Trophoblast cell (in vitro differentiated cells and primary cell): ENCODE measurements at regions not wholly inside any gene's neighbourhood (a gene's known extent, or its start where the extent isn't known, plus 50 kb on each side); places are given as distances from the start of the nearest gene placed in this dataset.

Experiments
- DNase-seq, 2 donors: peaks; one replicate each; pipeline ENCODE4 v3.0.0-alpha.2; 2016
- H2AFZ ChIP-seq: 2 replicates; pipeline ENCODE4 v1.6.1; 2013; ENCODE audit warnings: low read length, moderate library complexity, mild to moderate bottlenecking; ENCODE audit not compliant: insufficient read depth, poor library complexity
- H2AK5ac ChIP-seq: 2 replicates; pipeline ENCODE4 v1.6.1; 2013; ENCODE audit warnings: mild to moderate bottlenecking, low read length
- H2BK120ac ChIP-seq: 2 replicates; pipeline ENCODE4 v1.6.1; 2013; ENCODE audit warnings: low read length, mild to moderate bottlenecking, moderate library complexity; ENCODE audit not compliant: insufficient read depth, poor library complexity
- H2BK12ac ChIP-seq: 2 replicates; pipeline ENCODE4 v1.6.1; 2013; ENCODE audit warnings: mild to moderate bottlenecking, low read length, moderate library complexity
- H2BK5ac ChIP-seq: 2 replicates; pipeline ENCODE4 v1.6.1; 2013; ENCODE audit warnings: low read length, low read depth, moderate library complexity, mild to moderate bottlenecking; ENCODE audit not compliant: poor library complexity
- H3K14ac ChIP-seq: 2 replicates; pipeline ENCODE4 v1.6.1; 2013; ENCODE audit warnings: mild to moderate bottlenecking, low read length
- H3K18ac ChIP-seq: 2 replicates; pipeline ENCODE4 v1.6.1; 2013; ENCODE audit warnings: mild to moderate bottlenecking, low read length
- H3K23ac ChIP-seq: 2 replicates; pipeline ENCODE4 v1.6.1; 2013; ENCODE audit warnings: low read length
- H3K27ac ChIP-seq: 2 replicates; pipeline ENCODE4 v1.5.1; 2013; ENCODE audit warnings: low read depth, mild to moderate bottlenecking, inconsistent platforms, low read length, moderate library complexity
- H3K27me3 ChIP-seq: 2 replicates; pipeline ENCODE4 v1.6.1; 2013; ENCODE audit warnings: inconsistent platforms, mild to moderate bottlenecking, low read length, moderate library complexity; ENCODE audit not compliant: insufficient read depth
- H3K36me3 ChIP-seq, 2 experiments: 1 replicate in 1 of 2; 2 replicates in 1 of 2; pipeline ENCODE4 v1.6.1; 2013; ENCODE audit warnings: low read length in 2 of 2, mild to moderate bottlenecking in 2 of 2, moderate library complexity in 1 of 2; ENCODE audit not compliant: insufficient read depth in 2 of 2, control insufficient read depth in 1 of 2
- H3K4ac ChIP-seq: 2 replicates; pipeline ENCODE4 v1.6.1; 2013; ENCODE audit warnings: low read depth, mild to moderate bottlenecking, low read length, moderate library complexity
- H3K4me1 ChIP-seq, 2 experiments: 1 replicate in 1 of 2; 2 replicates in 1 of 2; pipeline ENCODE4 v1.6.1; 2013; ENCODE audit warnings: low read length in 2 of 2, mild to moderate bottlenecking in 2 of 2, moderate library complexity in 1 of 2; ENCODE audit not compliant: insufficient read depth in 2 of 2, control insufficient read depth in 1 of 2
- H3K4me2 ChIP-seq: 2 replicates; pipeline ENCODE4 v1.6.1; 2013; ENCODE audit warnings: inconsistent platforms, mild to moderate bottlenecking, low read length, moderate library complexity
- H3K4me3 ChIP-seq: 2 replicates; pipeline ENCODE4 v1.5.1; 2013; ENCODE audit warnings: mild to moderate bottlenecking, low read depth, low read length, inconsistent platforms
- H3K79me1 ChIP-seq: one replicate; pipeline ENCODE4 v1.6.1; 2013; ENCODE audit warnings: low read length
- H3K79me2 ChIP-seq: 2 replicates; pipeline ENCODE4 v1.6.1; 2013; ENCODE audit warnings: low read length, mild to moderate bottlenecking; ENCODE audit not compliant: control insufficient read depth, insufficient read depth, poor library complexity
- H3K9ac ChIP-seq: 2 replicates; pipeline ENCODE4 v1.6.1; 2013; ENCODE audit warnings: mild to moderate bottlenecking, low read length
- H3K9me3 ChIP-seq: 2 replicates; pipeline ENCODE4 v1.6.1; 2013; ENCODE audit warnings: low read depth, mild to moderate bottlenecking, control low read depth, inconsistent platforms, low read length; ENCODE audit not compliant: insufficient read depth
- H4K12ac ChIP-seq: 2 replicates; pipeline ENCODE4 v1.6.1; 2013; ENCODE audit warnings: low read depth, mild to moderate bottlenecking, low read length, moderate library complexity
- H4K8ac ChIP-seq: 2 replicates; pipeline ENCODE4 v1.6.1; 2013; ENCODE audit warnings: low read depth, mild to moderate bottlenecking, low read length, moderate library complexity
- H4K91ac ChIP-seq: one replicate; pipeline ENCODE4 v1.6.1; 2013; ENCODE audit warnings: low read depth, mild to moderate bottlenecking, low read length, moderate library complexity
- WGBS: extraction: QIAGEN DNeasy Blood & Tissue Kit; methylation state at CpG from one replicate; pipeline ENCODE4 v1.1.7; 2013; ENCODE audit warnings: missing lambda C conversion rate; ENCODE audit not compliant: insufficient read length, insufficient coverage; ENCODE audit errors: extremely low coverage; 5-methylcytosine and 5-hydroxymethylcytosine counted together

DNA sequence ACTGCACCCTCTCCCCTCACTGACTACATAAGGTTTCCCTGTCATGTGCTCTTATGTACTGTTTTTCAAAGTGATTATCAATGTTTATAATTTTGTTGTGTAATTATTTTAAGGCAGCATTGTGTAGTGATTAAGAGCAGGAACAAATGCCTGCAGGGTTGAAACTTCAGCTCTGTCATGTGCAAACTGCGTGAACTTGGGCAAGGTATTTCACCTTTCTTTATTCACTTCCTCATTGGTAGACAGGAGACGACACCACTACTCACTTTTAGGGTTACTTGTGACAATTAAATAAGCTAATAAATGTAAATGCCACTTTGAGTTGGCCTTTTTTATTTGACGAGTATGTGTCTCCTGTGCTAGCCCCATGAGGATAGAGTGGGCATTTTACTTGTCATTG is 86.5 kb upstream of the E2F8 start:
- WGBS, result no CpG with 5 or more reads among the region's 3 CpGs
- H2BK5ac ChIP-seq, result no peak overlapping the region
- no peak for DNase-seq

DNA sequence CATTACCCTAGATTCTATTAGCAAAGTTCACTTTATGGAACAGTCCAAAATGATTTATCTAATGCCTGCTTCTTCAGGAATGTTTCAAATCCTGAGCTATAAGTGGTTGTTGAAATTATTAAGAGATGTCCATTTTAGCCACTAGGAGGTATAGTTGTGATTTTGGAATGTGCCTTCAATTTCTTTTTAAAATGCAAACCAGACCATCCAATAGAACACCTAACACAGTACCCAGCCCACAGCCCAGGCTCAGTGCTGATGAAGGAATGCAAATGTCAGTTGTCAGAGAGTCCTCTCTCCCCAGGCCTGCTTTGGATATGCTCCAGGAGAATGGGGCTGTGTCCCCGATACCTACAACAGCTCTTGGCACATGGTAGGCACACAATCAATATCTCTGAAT is 85.8 kb upstream of the E2F8 start:
- Histone ChIP-seq H3K4me3 (no peak overlapping the region), H4K91ac (no peak overlapping the region), H3K27ac (no peak overlapping the region), H3K18ac (no peak overlapping the region), H2BK12ac (no peak overlapping the region), H2BK120ac (no peak overlapping the region), H2AK5ac (no peak overlapping the region), H2AFZ (no peak overlapping the region), H4K12ac (no peak overlapping the region), H2BK5ac (no peak overlapping the region), H4K8ac (no peak overlapping the region), H3K4ac (no peak overlapping the region), H3K9me3 (no peaks in the 10 kb centered on the region), H3K79me1 (no peaks in the 10 kb centered on the region), H3K79me2 (no peaks in the 10 kb centered on the region), H3K27me3 (no peaks in the 10 kb centered on the region), H3K4me1 (no peaks in the 10 kb centered on the region), H3K36me3 (no peaks in the 10 kb centered on the region), H3K4me2 (no peak overlapping the region), H3K9ac (no peak overlapping the region), H3K14ac (no peak overlapping the region), H3K23ac (no peak overlapping the region)
- no CpG with 5 or more reads among the region's 1 CpG for WGBS
- DNase-seq, result peak in 1 of 2 donors; percentile 27

More for the DNA sequence above, 86.5 kb upstream of the E2F8 start:
- Histone ChIP-seq H3K23ac (no peak overlapping the region), H3K79me1 (no peaks in the 10 kb centered on the region), H3K18ac (no peak overlapping the region), H3K79me2 (no peaks in the 10 kb centered on the region), H4K91ac (no peak overlapping the region), H4K12ac (no peak overlapping the region), H3K9me3 (no peaks in the 10 kb centered on the region), H3K36me3 (no peaks in the 10 kb centered on the region), H2AFZ (no peak overlapping the region), H3K9ac (no peak overlapping the region), H3K4me2 (no peak overlapping the region), H4K8ac (no peak overlapping the region), H2BK12ac (no peak overlapping the region), H3K27me3 (no peaks in the 10 kb centered on the region), H2BK120ac (no peak overlapping the region), H2AK5ac (no peak overlapping the region), H3K4me1 (no peaks in the 10 kb centered on the region), H3K14ac (no peak overlapping the region), H3K4me3 (no peak overlapping the region), H3K27ac (no peak overlapping the region), H3K4ac (no peak overlapping the region)

DNA sequence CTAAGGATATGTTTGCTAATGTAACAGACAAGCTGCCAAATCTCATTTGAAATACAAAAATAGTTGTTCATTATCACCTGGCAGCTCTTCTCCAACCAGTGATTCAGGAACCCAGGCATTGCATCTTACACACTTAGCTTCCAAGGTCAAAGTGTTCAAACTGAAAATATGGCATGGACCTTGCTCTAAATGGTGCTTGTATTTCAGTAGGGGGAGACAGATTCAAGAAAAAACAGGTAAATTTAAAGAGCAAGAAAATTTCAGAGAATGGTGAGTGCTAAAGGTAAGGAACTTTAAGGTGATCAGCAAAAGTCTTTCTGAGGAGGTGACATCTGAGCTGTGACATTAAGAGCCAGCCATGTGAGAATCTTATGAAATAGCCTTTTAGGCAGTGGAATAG is 82.8 kb upstream of the E2F8 start:
- no peaks in the 10 kb centered on the region for H3K36me3 ChIP-seq
- H3K18ac ChIP-seq, result no peak overlapping the region
- no peak overlapping the region for H4K8ac ChIP-seq
- no peak overlapping the region for H3K27ac ChIP-seq
- no peak overlapping the region for H2BK120ac ChIP-seq
- no peaks in the 10 kb centered on the region for H3K9me3 ChIP-seq
- no peaks in the 10 kb centered on the region for H3K27me3 ChIP-seq
- no peak overlapping the region for H2BK12ac ChIP-seq
- H4K91ac ChIP-seq, result no peak overlapping the region
- no peak overlapping the region for H3K4ac ChIP-seq
- H3K4me2 ChIP-seq, result no peak overlapping the region
- H3K4me1 ChIP-seq, result no peaks in the 10 kb centered on the region
- H4K12ac ChIP-seq, result no peak overlapping the region
- no peak overlapping the region for H2AFZ ChIP-seq
- no peak overlapping the region for H3K9ac ChIP-seq
- H3K79me2 ChIP-seq, result no peaks in the 10 kb centered on the region
- H3K79me1 ChIP-seq, result no peaks in the 10 kb centered on the region
- no peak overlapping the region for H3K23ac ChIP-seq
- no peak overlapping the region for H2BK5ac ChIP-seq
- DNase-seq, result peak in 1 of 2 donors; percentile 17
- no peak overlapping the region for H2AK5ac ChIP-seq
- H3K14ac ChIP-seq, result no peak overlapping the region
- no peak overlapping the region for H3K4me3 ChIP-seq

DNA sequence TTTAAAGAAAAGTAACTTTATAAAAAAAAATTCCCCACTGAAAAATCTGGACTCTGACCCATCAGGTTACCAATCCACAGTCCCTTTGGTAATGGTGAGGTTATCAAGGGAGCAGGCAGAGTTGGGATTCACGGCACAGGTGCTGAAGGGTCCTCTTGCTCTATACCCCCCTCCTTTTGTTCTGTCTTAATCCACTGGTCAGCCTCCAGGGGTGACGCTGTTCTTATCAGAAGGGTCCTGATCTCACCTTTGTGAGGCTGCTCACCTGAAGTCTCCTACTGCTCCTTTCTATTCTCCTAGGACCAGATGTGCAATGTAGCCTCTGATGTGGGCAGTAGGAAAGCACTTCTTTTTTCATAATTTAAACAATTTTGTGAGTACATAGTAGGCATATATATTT is 80.6 kb upstream of the E2F8 start:
- Histone ChIP-seq H3K9me3 (no peaks in the 10 kb centered on the region), H4K91ac (no peak overlapping the region), H3K18ac (no peak overlapping the region), H3K79me2 (no peaks in the 10 kb centered on the region), H2BK12ac (no peak overlapping the region), H3K23ac (no peak overlapping the region), H3K14ac (no peak overlapping the region), H2BK5ac (no peak overlapping the region), H3K9ac (no peak overlapping the region), H3K4me1 (no peaks in the 10 kb centered on the region), H2AFZ (no peak overlapping the region), H3K36me3 (no peaks in the 10 kb centered on the region), H4K12ac (no peak overlapping the region), H3K27me3 (no peaks in the 10 kb centered on the region), H3K4ac (no peak overlapping the region), H3K27ac (no peak overlapping the region), H3K79me1 (no peaks in the 10 kb centered on the region), H4K8ac (no peak overlapping the region), H3K4me2 (no peak overlapping the region), H3K4me3 (no peak overlapping the region), H2AK5ac (no peak overlapping the region), H2BK120ac (no peak overlapping the region)
- no CpG with 5 or more reads among the region's 2 CpGs for WGBS
- no peak for DNase-seq
